GM12878 (cell line): ENCODE measurements at regions not wholly inside any gene's neighbourhood (a gene's known extent, or its start where the extent isn't known, plus 50 kb on each side); places are given as distances from the start of the nearest gene placed in this dataset.
"Not testable (repeated sequence)": the region's sequence is repeated elsewhere in the genome, so short reads cannot be mapped to it uniquely, and the experiment has no call there.

Experiments used
- ATAC-seq: fragments of 200-7000 bp; cut with Tn5 transposase; 3 replicates; pipeline ENCODE4 v1.9.1; 2020; ENCODE audit warnings: mild to moderate bottlenecking, moderate library complexity
- BruUV-seq: library from RNA; stranded (reverse); fragments of 400-500 nt; replicated peaks from 2 replicates; lab custom pipeline; 2021; lab: Mats Ljungman, UMichigan
- CTCF ChIA-PET: fragments of 300-600 bp; sonication (Branson Sonifier 250); formaldehyde crosslinking; extraction: SDS; loops from one replicate; lab custom pipeline; 2021; ENCODE audit warnings: inconsistent platforms; lab: Yijun Ruan, JAX
- POLR2A ChIA-PET: fragments of 350-600 bp; formaldehyde crosslinking; extraction: SDS; loops from one replicate; lab custom pipeline; 2021; ENCODE audit warnings: inconsistent platforms; lab: Charles Lee
- RAD21 ChIA-PET: fragments of 300-600 bp; sonication (Branson Sonifier 250); formaldehyde crosslinking; loops from one replicate; lab custom pipeline; 2023; ENCODE audit warnings: antibody characterized with exemption; ENCODE audit not compliant: unreplicated experiment; lab: Charles Lee
- SMC1A ChIA-PET: fragments of 300-600 bp; sonication (Branson Sonifier 250); formaldehyde crosslinking; loops from one replicate; lab custom pipeline; 2023; ENCODE audit not compliant: unreplicated experiment, uncharacterized antibody; lab: Charles Lee
- DNase-seq: peaks from one replicate; pipeline ENCODE4 v3.0.0-alpha.2; 2011; ENCODE audit warnings: low read depth, low spot score
- FAIRE-seq: peaks from 3 replicates; lab custom pipeline; 2011; peaks lifted over from hg19 to GRCh38; lab: Jason Lieb, UNC
- H2AFZ ChIP-seq: 2 replicates; pipeline ENCODE4 v1.6.0; 2011; ENCODE audit warnings: low read depth, low read length, control low read depth; ENCODE audit not compliant: control insufficient read depth
- H3K27ac ChIP-seq: 2 replicates; pipeline ENCODE4 v1.5.1; 2011; ENCODE audit warnings: control low read depth; ENCODE audit not compliant: control insufficient read depth, insufficient read depth
- H3K27me3 ChIP-seq, 2 experiments: replicated peaks in 1 of 2; 2 replicates each; pipeline versions ENCODE4 v1.6.0 to v1.6.1; 2011; ENCODE audit warnings: low read length in 1 of 2; ENCODE audit not compliant: control insufficient read depth in 2 of 2, insufficient read depth in 2 of 2
- H3K36me3 ChIP-seq, 2 experiments: 2 replicates each; pipeline ENCODE4 v1.5.1; 2011; ENCODE audit warnings: low read length in 1 of 2; ENCODE audit not compliant: control insufficient read depth in 2 of 2, insufficient read depth in 2 of 2
- H3K4me1 ChIP-seq: 2 replicates; pipeline ENCODE4 v1.6.1; 2011; ENCODE audit warnings: mild to moderate bottlenecking, low read length, moderate library complexity, mixed read lengths; ENCODE audit not compliant: control insufficient read depth, insufficient read depth
- H3K4me2 ChIP-seq: 2 replicates; pipeline ENCODE4 v1.6.0; 2011; ENCODE audit warnings: control low read depth; ENCODE audit not compliant: control insufficient read depth, insufficient read depth
- H3K4me3 ChIP-seq: fragments of 200-600 bp; sonication (generic); 2 replicates; pipeline ENCODE4 v1.5.1; 2016
- H3K79me2 ChIP-seq: 2 replicates; pipeline ENCODE4 v1.6.0; 2011; ENCODE audit warnings: low read length; ENCODE audit not compliant: control insufficient read depth, insufficient read depth
- H3K9ac ChIP-seq: 2 replicates; pipeline ENCODE4 v1.8.0; 2011; ENCODE audit warnings: low read length, control low read depth, mixed read lengths; ENCODE audit not compliant: control insufficient read depth, insufficient read depth
- H3K9me3 ChIP-seq: replicated peaks from 3 replicates; pipeline ENCODE4 v1.5.1; 2011; ENCODE audit warnings: mild to moderate bottlenecking, low read length; ENCODE audit not compliant: control insufficient read depth, insufficient read depth
- H4K20me1 ChIP-seq: 2 replicates; pipeline ENCODE4 v1.6.0; 2011; ENCODE audit not compliant: control insufficient read depth, insufficient read depth
- CEBPB ChIP-seq, 2 experiments: fragments of 150-350 bp in 1 of 2; IDR thresholded peaks; 2 replicates each; pipeline ENCODE4 v1.6.1; 2012 to 2014; ENCODE audit warnings: low read depth in 2 of 2, low read length in 2 of 2, borderline replicate concordance in 1 of 2, inconsistent platforms in 1 of 2
- JUND ChIP-seq: IDR thresholded peaks from 2 replicates; pipeline ENCODE4 v1.6.1; 2012; ENCODE audit warnings: low read depth, mild to moderate bottlenecking, low read length, improper control_type of control experiment, moderate library complexity
- LARP7 ChIP-seq: fragments of 450-650 bp; IDR thresholded peaks from 2 replicates; pipeline ENCODE4 v1.6.1; 2017; ENCODE audit warnings: mild to moderate bottlenecking
- MEF2B ChIP-seq: fragments of 450-650 bp; IDR thresholded peaks from 2 replicates; pipeline ENCODE4 v1.6.1; 2018; ENCODE audit warnings: mild to moderate bottlenecking, moderate library complexity; ENCODE audit not compliant: partially characterized antibody, poor library complexity, severe bottlenecking
- MXI1 ChIP-seq: fragments of 150-350 bp; IDR thresholded peaks from 2 replicates; pipeline ENCODE4 v1.6.1; 2011; ENCODE audit warnings: low read depth, mild to moderate bottlenecking, inconsistent platforms, low read length, improper control_type of control experiment
- MYC ChIP-seq: IDR thresholded peaks from 2 replicates; pipeline ENCODE4 v1.6.1; 2011; ENCODE audit warnings: mild to moderate bottlenecking, low read length, moderate library complexity, inconsistent platforms; ENCODE audit not compliant: insufficient read depth, insufficient replicate concordance, insufficient read length, severe bottlenecking
- PAX5 ChIP-seq: IDR thresholded peaks from 2 replicates; pipeline ENCODE4 v1.6.1; 2011; ENCODE audit warnings: low read depth, low read length, borderline replicate concordance
- POLR2A ChIP-seq: IDR thresholded peaks from 2 replicates; pipeline ENCODE4 v1.6.1; 2011; ENCODE audit warnings: low read depth, mild to moderate bottlenecking, low read length
- RAD51 ChIP-seq: fragments of 450-650 bp; IDR thresholded peaks from 2 replicates; pipeline ENCODE4 v1.6.1; 2016; ENCODE audit warnings: moderate library complexity, mild to moderate bottlenecking, inconsistent platforms
- WGBS: methylation state at CpG from one replicate; pipeline ENCODE4 v1.1.6; 2016; ENCODE audit warnings: low lambda C conversion rate; ENCODE audit not compliant: insufficient replicate concordance, insufficient coverage; ENCODE audit errors: missing lambda C conversion rate; 5-methylcytosine and 5-hydroxymethylcytosine counted together
- in situ Hi-C: fragments of 300-500 bp; cut with MboI; formaldehyde crosslinking; loops from 9 replicates; pipeline ENCODE4 v1.14.3; 2018; ENCODE audit warnings: mixed read lengths
- intact Hi-C: fragments of 100-400 bp; cut with micrococcal nuclease; formaldehyde crosslinking; loops from one replicate; pipeline ENCODE4 v1.14.2; 2022; ENCODE audit not compliant: unreplicated experiment
- TF ChIP-seq, protein P1 (sequence below): fragments of 450-650 bp; formaldehyde crosslinking; IDR thresholded peaks from 2 replicates; pipeline ENCODE4 v1.5.0; 2022; ENCODE audit warnings: mild to moderate bottlenecking, missing genetic modification characterization

DNA sequence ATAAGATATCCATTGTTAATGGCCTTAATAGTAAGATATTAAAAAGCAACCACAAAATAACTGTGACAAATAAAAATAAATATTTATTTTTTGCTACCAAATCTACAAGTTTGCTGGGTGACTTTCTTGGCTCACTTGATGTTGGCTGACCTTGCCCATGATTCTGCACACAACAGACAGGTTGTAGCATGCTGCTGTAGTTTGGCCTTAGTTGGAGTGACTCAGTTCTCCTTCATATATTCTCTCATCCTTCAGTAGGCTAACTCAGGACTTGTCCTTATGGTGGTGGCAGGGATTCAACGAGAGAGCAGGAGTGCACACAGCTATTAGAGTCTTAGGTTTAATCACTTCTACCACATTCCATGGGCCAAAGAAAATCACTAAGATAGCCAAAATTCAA is 437.9 kb downstream of the MRPL39 start:
- in situ Hi-C loops (no loop called here), intact Hi-C loops (no loop called here)
- SMC1A ChIA-PET = no interaction called here
- no peak for FAIRE-seq
- no peak overlapping the region for H3K9ac ChIP-seq
- no TSS peak for BruUV-seq
- 22% methylated on average over 1 of the region's 1 CpG for WGBS
- H2AFZ ChIP-seq = no peak overlapping the region
- H3K36me3 ChIP-seq = no peaks in the 10 kb centered on the region
- H3K9me3 ChIP-seq = peaks cover 5% of the 10 kb centered on the region
- POLR2A ChIA-PET = no interaction called here
- no peak overlapping the region for H3K4me3 ChIP-seq
- H4K20me1 ChIP-seq = no peaks in the 10 kb centered on the region
- no peak for DNase-seq
- H3K79me2 ChIP-seq = no peaks in the 10 kb centered on the region
- RAD21 ChIA-PET = no interaction called here
- CTCF ChIA-PET = no interaction called here
- TF ChIP-seq RAD51 (no peak), PAX5 (no peak), LARP7 (no peak), JUND (no peak), MXI1 (no peak), CEBPB (IDR thresholded peaks at IDR 0.05; ENCODE audit: borderline replicate concordance in 1 of 2, low read depth in 2 of 2, low read length in 2 of 2) (no peak), MYC (no peak), POLR2A (no peak), MEF2B (no peak)
- TF ChIP-seq, protein P1, sequence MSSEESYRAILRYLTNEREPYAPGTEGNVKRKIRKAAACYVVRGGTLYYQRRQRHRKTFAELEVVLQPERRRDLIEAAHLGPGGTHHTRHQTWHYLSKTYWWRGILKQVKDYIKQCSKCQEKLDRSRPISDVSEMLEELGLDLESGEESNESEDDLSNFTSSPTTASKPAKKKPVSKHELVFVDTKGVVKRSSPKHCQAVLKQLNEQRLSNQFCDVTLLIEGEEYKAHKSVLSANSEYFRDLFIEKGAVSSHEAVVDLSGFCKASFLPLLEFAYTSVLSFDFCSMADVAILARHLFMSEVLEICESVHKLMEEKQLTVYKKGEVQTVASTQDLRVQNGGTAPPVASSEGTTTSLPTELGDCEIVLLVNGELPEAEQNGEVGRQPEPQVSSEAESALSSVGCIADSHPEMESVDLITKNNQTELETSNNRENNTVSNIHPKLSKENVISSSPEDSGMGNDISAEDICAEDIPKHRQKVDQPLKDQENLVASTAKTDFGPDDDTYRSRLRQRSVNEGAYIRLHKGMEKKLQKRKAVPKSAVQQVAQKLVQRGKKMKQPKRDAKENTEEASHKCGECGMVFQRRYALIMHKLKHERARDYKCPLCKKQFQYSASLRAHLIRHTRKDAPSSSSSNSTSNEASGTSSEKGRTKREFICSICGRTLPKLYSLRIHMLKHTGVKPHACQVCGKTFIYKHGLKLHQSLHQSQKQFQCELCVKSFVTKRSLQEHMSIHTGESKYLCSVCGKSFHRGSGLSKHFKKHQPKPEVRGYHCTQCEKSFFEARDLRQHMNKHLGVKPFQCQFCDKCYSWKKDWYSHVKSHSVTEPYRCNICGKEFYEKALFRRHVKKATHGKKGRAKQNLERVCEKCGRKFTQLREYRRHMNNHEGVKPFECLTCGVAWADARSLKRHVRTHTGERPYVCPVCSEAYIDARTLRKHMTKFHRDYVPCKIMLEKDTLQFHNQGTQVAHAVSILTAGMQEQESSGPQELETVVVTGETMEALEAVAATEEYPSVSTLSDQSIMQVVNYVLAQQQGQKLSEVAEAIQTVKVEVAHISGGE (CRISPR knock-in tag) = no peak
- H3K4me2 ChIP-seq = no peak overlapping the region
- no peaks in the 10 kb centered on the region for H3K4me1 ChIP-seq
- H3K27me3 ChIP-seq = no peaks in the 10 kb centered on the region
- no peak overlapping the region for H3K27ac ChIP-seq
- no peak for ATAC-seq

DNA sequence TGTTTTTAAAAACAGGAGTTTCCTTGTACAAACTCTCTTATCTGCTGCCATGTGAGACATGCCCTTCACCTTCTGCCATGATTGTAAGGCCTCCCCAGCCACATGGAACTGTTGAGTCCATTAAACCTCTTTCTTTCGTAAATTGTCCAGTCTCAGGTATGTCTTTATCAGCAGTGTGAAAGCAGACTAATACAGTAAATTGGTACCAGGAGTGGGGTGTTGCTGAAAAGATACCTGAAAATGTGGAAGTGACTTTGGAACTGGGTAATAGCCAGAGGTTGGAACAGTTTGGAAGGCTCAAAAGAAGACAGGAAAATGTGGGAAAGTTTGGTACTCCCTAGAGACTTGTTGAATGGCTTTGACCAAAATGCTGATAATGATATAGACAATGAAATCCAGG is 440.4 kb downstream of the MRPL39 start:
- intact Hi-C loops = not testable (repeated sequence)

More for the DNA sequence above, 440.4 kb downstream of the MRPL39 start:
- H3K27me3 ChIP-seq, H3K4me2 ChIP-seq, H4K20me1 ChIP-seq, ATAC-seq, H3K27ac ChIP-seq, SMC1A ChIA-PET, in situ Hi-C loops, H3K4me1 ChIP-seq, H2AFZ ChIP-seq, H3K36me3 ChIP-seq, DNase-seq, RAD21 ChIA-PET, H3K9me3 ChIP-seq, BruUV-seq, H3K9ac ChIP-seq, H3K4me3 ChIP-seq, FAIRE-seq, CTCF ChIA-PET, H3K79me2 ChIP-seq, POLR2A ChIA-PET: not testable (repeated sequence)
- 7% methylated on average over 1 of the region's 1 CpG for WGBS
